ENCODE measurements at regions not wholly inside any gene's neighbourhood (a gene's known extent, or its start where the extent isn't known, plus 50 kb on each side); places are given as distances from the start of the nearest gene placed in this dataset.
"Not testable (repeated sequence)": the region's sequence is repeated elsewhere in the genome, so short reads cannot be mapped to it uniquely, and the experiment has no call there.

DNA sequence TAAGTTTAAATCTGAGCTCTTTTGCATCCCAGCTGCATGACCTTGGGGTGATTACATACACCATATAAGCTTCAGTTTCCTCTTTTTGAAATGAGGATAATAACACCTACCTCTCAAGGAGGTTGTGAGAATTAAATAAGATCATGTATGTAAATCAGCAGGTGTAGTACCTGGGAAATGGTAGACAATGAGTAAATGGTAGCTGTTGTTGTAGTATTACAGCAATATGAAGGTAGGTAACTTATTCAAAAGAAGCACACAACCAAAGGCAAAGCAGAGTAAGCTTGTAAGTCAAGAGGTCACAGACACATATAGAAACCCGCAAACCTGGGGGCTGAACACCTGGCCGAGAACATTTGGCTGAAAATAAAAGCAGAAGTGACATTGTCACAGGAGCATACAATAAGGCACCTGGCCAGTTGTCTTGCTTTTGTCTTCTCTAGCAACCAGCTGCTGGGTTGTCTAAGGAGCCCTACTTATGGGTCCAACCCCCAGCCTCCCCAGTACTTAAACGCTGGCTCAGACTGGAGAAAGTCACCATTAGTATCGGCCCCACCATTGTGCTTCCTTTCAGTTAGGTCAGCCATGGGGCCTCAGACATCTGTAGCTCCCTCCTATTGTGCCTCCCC, 203.6 kb upstream of the MKLN1 start:
- DNase-seq (ENCODE audit: low read depth in 2 of 2, low spot score in 1 of 2), result no peak

- no peak for DNase-seq (ENCODE audit: low read depth in 2 of 2, low spot score in 1 of 2)
These were observed 202.8 kb upstream of the MKLN1 start for GRCh38 chr7:131124867-131125266.

GRCh38 chr7:131130324-131130723, 197.4 kb upstream of the MKLN1 start:
- DNase-seq (ENCODE audit: low read depth in 2 of 2, low spot score in 1 of 2), result no peak

GRCh38 chr7:131131012-131131745, 196.5 kb upstream of the MKLN1 start:
- no peak for DNase-seq (ENCODE audit: low read depth in 2 of 2, low spot score in 1 of 2)

- DNase-seq (ENCODE audit: low read depth in 2 of 2, low spot score in 1 of 2), result no peak
These were observed 195.8 kb upstream of the MKLN1 start for GRCh38 chr7:131131746-131132431.

GRCh38 chr7:131139462-131139861, 188.2 kb upstream of the MKLN1 start:
- no peak for DNase-seq (ENCODE audit: low read depth in 2 of 2, low spot score in 1 of 2)

DNA sequence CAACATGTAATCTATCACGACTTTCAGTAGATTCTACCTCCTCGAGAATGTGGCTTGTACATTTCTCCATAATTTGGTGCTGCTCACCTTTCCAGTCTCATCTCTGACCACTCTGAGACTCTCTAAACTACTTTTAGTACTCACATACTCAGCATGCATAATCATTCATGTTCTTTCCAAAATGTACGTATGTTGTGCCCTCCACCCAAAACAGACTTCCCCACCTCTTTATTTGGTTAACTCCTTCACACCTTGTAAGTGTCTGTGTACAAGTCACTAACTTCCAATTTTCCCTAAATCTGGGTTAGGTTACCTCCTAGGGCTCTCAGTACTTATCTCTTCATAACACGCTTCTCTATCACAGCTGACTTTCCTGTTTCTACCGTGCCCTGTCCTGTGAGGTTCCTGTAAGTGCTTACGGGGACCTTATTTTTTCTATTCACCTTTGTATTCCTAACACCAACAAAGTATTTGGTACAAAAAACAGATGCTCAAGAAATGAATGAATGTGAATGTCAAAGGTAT, 186.2 kb upstream of the MKLN1 start:
- DNase-seq (ENCODE audit: low read depth in 2 of 2, low spot score in 1 of 2), result no peak

DNA sequence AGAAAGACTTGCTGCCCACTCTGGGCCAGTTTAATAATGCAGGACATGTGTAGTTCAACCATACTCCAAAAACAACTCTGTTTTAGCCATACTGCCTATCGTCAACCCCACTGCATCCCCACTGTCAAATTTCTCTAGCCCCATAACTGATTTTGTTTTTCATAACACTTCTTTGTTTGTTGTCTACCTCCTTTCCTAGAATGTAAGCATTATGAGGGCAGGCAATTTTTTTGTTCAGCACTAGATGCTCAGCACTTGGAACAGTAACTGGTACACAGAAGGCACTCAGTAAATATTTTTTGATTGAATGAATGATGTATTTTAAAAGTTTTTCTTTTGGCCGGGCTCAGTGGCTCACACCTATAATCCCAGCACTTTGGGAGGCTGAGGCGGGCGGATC, 183.8 kb upstream of the MKLN1 start:
- DNase-seq (ENCODE audit: low read depth in 2 of 2, low spot score in 1 of 2), result no peak

DNA sequence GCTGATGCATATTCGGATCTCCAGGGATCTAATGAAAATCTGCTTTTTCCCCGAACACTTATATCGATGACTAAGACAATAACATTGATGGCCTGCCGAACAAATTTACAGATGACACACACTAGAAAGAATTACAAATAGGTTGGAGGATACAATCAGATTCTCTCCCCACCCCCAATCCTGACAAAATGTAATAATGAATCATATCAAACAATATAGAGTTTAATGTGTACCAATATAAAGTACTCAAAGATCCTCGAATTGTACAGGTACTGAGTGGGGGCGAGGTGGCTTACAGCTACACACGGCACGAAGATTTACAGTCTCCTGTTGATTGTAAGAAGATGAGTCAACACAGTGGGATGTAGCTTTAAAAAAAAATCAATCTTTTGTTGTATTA, 182.7 kb upstream of the MKLN1 start:
- DNase-seq (ENCODE audit: low read depth in 2 of 2, low spot score in 1 of 2), result no peak

GRCh38 chr7:131145770-131146169, 181.9 kb upstream of the MKLN1 start:
- DNase-seq (ENCODE audit: low read depth in 2 of 2, low spot score in 1 of 2), result no peak

DNA sequence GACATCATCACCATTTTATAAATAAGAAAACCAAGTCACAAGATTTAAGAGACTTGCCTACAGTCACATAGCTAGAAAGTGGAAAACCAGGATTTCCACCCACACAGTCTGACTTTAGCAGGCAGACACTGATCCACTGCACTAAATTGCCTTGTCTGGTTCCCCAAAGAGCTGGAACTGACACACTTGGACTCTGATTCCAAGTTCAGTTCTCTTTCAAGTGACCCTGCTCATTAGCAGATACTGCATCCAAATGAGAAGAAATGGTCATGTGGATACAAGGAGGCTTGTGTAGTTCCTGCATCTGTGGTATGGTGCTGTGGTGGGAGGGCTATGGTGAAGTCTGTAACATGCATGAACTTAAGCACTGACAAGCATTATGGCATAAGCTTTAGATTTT, 180.1 kb upstream of the MKLN1 start:
- no peak for DNase-seq (ENCODE audit: low read depth in 2 of 2, low spot score in 1 of 2)

DNA sequence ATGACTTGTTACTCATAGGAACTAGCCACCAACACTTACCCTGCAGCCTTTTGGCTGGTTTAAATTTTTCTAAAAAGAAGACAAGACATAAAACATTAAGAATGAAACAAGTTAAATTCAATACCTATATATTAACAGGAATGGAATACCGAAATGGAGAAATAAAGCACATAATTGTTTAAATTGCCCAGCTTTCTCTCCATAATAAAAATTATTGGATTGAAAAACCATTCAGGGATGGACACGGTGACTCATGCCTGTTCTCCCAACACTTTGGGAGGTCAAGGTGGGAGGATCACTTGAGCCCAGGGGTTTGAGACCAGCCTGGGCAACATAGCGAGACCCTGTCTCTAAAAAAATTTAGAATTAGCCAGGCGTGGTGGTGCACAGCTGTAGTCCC, 179.4 kb upstream of the MKLN1 start:
- no peak for DNase-seq (ENCODE audit: low read depth in 2 of 2, low spot score in 1 of 2)

DNA sequence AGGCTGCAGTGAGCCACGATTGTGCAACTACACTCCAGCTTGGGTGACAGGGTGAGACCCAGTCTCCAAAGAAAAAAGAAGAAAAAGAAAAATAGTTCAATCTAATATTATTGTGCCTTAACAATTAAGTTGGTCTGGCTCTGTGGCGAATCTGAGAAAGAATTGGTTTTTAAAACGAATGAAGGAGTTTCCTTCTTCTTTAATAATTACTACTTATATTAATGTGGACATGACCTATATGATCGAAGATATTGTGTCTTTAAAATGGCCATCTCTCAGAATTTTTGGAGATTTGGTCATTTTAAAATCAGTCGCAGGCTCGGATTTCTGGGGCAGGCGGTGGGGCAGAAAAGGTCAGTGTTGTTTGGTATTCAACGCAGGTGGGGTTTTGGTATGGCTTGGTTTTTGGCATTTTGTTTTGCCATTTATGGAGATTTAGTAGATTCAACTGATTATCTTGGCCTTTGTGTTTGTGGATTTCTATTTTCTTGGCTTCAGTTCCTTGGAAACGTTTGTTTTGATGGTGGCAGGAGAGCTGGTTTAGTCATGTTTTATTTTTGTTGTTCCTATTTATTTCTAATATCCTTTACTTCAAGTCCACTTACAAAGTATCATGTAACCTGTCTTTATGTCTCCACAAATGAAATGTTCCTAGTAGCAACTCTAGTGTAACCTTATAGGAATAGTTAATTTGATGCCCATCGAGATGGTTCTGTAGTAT, 178.8 kb upstream of the MKLN1 start:
- no peak for DNase-seq (ENCODE audit: low read depth in 2 of 2, low spot score in 1 of 2)

DNA sequence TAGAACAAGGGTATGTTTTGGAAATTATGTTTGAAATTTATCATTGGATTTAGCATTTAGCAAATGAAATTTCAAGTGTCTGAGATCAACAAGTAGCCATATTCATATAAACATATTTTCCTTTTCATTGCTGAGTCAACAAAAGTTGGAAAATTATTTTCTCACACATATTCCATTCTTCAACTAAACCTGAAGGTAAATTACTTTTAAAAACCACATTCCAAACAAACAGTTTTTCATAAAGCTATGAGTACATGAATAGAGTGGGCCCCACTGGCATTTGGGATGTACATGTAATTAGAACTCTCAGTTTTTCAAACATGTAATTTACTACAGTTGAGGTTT, 178.3 kb upstream of the MKLN1 start:
- DNase-seq (ENCODE audit: low read depth in 2 of 2, low spot score in 1 of 2), result no peak

DNA sequence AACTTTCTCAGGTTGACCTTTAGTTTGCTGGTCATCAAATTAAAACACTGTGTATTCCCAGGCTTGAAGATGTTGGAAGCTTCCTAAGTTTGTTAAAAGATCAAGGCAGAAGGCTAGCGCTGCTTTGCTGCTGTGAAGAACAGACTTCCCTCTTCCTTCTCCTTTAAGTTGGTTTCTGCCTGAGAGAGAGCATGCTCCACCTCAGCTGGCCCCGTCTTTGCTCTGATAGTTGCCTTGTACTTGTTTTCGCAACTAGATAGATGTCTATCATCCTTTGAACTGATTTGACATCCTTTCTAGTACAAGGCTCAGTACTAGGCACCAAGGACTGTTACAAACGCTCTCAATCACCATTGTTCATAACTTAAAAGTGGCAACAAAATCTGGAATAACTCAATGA, 177.8 kb upstream of the MKLN1 start:
- DNase-seq (ENCODE audit: low read depth in 2 of 2, low spot score in 1 of 2), result no peak

GRCh38 chr7:131151034-131151433, 176.6 kb upstream of the MKLN1 start:
- no peak for DNase-seq (ENCODE audit: low read depth in 2 of 2, low spot score in 1 of 2)

DNA sequence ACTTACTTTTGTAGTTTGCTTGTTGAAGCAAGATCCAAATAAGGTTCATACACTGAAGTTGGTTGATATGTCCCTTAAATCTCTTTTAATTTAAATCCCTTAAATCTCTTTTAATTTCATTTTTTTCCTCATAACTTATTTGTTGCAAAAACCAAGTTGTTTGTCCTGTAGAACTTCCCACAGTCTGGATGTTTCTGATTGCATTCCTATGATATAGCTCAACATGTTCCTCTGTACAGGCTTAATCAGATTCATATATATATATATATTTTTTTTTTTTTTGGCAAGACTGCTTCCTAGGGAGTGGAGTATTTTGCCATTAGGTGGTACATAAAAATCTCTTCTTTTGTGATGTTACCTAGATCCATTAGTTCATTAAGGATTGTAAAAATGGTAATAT, 174.9 kb upstream of the MKLN1 start:
- DNase-seq (ENCODE audit: low read depth in 2 of 2, low spot score in 1 of 2), result no peak

- DNase-seq (ENCODE audit: low read depth in 2 of 2, low spot score in 1 of 2), result no peak
These were observed 173.3 kb upstream of the MKLN1 start for GRCh38 chr7:131154380-131154779.

DNA sequence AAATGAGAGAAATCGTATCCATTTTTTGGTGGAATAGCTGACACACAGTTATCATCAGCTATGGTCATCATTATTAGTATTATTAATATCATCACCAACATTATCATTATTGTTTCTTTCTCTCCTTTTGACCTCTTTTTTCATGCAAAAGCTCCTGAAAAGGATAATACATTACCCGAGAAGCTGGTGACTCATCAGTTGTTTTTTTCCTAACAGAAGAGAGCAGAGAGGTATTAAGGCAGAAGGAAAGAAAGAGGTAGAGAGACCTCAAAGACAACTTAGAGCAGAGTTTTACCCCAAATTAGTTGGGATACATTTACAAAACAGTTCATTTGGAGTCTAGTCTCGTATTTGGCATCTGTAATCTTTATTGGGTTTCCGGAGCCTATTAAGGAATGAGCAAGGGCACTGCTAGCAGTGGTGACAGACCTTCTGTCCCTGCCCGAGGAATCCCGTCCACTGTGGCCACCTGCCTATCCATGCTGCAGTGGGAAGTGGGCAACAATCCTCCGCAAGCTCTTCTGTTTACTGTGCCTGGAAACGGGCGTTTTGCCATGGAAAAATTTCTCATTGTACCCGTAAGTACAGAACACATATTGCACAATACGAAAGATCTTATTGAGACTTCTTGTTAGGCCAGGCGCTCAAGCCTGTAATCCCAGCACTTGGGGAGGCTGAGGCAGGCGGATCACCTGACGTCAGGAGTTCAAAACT, 170.0 kb upstream of the MKLN1 start:
- DNase-seq (ENCODE audit: low read depth in 2 of 2, low spot score in 1 of 2), result no peak

DNA sequence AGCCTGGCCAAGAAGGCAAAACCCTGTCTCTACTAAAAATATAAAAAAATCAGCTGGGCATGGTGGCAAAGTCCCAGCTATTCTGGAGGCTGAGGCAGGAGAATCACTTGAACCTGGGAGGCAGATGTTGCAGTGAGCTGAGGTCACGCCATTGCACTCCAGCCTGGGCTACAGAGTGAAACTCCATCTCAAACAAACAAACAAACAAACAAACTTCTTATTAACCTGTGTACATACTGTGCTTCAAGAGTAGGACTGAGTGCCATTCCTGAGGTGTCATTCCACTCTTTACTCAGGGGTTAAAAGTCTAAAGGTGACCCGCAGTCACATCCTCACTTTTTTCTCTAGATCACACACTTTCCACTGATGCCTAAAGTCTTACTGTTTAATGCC, 169.4 kb upstream of the MKLN1 start:
- not testable (repeated sequence) for DNase-seq (ENCODE audit: low read depth in 2 of 2, low spot score in 1 of 2)

GRCh38 chr7:131159961-131160361, 167.7 kb upstream of the MKLN1 start:
- DNase-seq (ENCODE audit: low read depth in 2 of 2, low spot score in 1 of 2), result no peak

Data from stimulated activated CD8-positive, alpha-beta memory T cell treated with anti-CD3 and anti-CD28 coated beads, Interleukin-4, amount 100 ng/mL, for 1 hour (primary cell).